Activated CD4-positive, alpha-beta memory T cell treated with anti-CD3 and anti-CD28 coated beads, Interleukin-2, amount 10 ng/mL, durations not matched to agents 7 days and 5 days (primary cell): ENCODE measurements at regions not wholly inside any gene's neighbourhood (a gene's known extent, or its start where the extent isn't known, plus 50 kb on each side); places are given as distances from the start of the nearest gene placed in this dataset.

Experiments used
- CTCF ChIA-PET: fragments of 350-600 bp; sonication (Branson Sonifier 250); formaldehyde crosslinking; loops from one replicate; lab custom pipeline; 2021; ENCODE audit warnings: antibody characterized with exemption, inconsistent platforms; lab: Charles Lee
- POLR2A ChIA-PET: fragments of 350-600 bp; sonication (Branson Sonifier 250); formaldehyde crosslinking; loops from one replicate; lab custom pipeline; 2021; ENCODE audit warnings: antibody characterized with exemption; lab: Charles Lee
- DNase-seq: peaks from one replicate; pipeline ENCODE4 v3.0.0-alpha.2; 2020
- H3K27ac Mint-ChIP-seq: one replicate; pipeline ENCODE4 v1.8.0; 2021; ENCODE audit warnings: mild to moderate bottlenecking, mixed read lengths
- H3K27me3 Mint-ChIP-seq: one replicate; pipeline ENCODE4 v1.8.0; 2021; ENCODE audit warnings: mixed read lengths
- H3K36me3 Mint-ChIP-seq: one replicate; pipeline ENCODE4 v1.8.0; 2021; ENCODE audit warnings: low read depth, mixed read lengths
- H3K4me1 Mint-ChIP-seq: one replicate; pipeline ENCODE4 v1.8.0; 2021; ENCODE audit warnings: mixed read lengths
- H3K4me3 Mint-ChIP-seq: one replicate; pipeline ENCODE4 v1.8.0; 2021; ENCODE audit warnings: mild to moderate bottlenecking, mixed read lengths
- H3K9me3 Mint-ChIP-seq: one replicate; pipeline ENCODE4 v1.8.0; 2021; ENCODE audit warnings: mixed read lengths

- no peak overlapping the region for H3K4me3 Mint-ChIP-seq
- no peak overlapping the region for H3K27ac Mint-ChIP-seq
- ChIA-PET CTCF (no interaction called here), POLR2A (no interaction called here)
- peaks cover 2% of the 10 kb centered on the region for H3K9me3 Mint-ChIP-seq
- H3K36me3 Mint-ChIP-seq: no peaks in the 10 kb centered on the region
- no peaks in the 10 kb centered on the region for H3K4me1 Mint-ChIP-seq
- no peaks in the 10 kb centered on the region for H3K27me3 Mint-ChIP-seq
- DNase-seq: no peak
Measured at GRCh38 chr7:69032848-69033247, 565.4 kb upstream of the AUTS2 start.

GRCh38 chr7:69035826-69036225 lies 562.4 kb upstream of the AUTS2 start:
- CTCF ChIA-PET: no interaction called here
- H3K27ac Mint-ChIP-seq: no peak overlapping the region

GRCh38 chr7:69036301-69036700 lies 562.0 kb upstream of the AUTS2 start:
- no peak for DNase-seq
- H3K4me1 Mint-ChIP-seq: no peaks in the 10 kb centered on the region
- no peak overlapping the region for H3K27ac Mint-ChIP-seq
- ChIA-PET CTCF (interaction anchor here (0.6 kb wide), 1 partner anchor 780 kb away, joined by 3 read pairs; no protein-coding TSS in a partner anchor), POLR2A (no interaction called here)
- no peaks in the 10 kb centered on the region for H3K27me3 Mint-ChIP-seq
- H3K9me3 Mint-ChIP-seq: peaks cover 2% of the 10 kb centered on the region
- H3K4me3 Mint-ChIP-seq: no peak overlapping the region
- no peaks in the 10 kb centered on the region for H3K36me3 Mint-ChIP-seq

More at GRCh38 chr7:69035826-69036225, 562.4 kb upstream of the AUTS2 start:
- no peaks in the 10 kb centered on the region for H3K36me3 Mint-ChIP-seq
- H3K9me3 Mint-ChIP-seq: peaks cover 2% of the 10 kb centered on the region
- no peaks in the 10 kb centered on the region for H3K4me1 Mint-ChIP-seq
- DNase-seq: no peak
- POLR2A ChIA-PET: no interaction called here
- H3K4me3 Mint-ChIP-seq: no peak overlapping the region
- no peaks in the 10 kb centered on the region for H3K27me3 Mint-ChIP-seq

- Mint-ChIP-seq H3K4me1 (no peaks in the 10 kb centered on the region), H3K4me3 (no peak overlapping the region), H3K36me3 (no peaks in the 10 kb centered on the region), H3K27me3 (no peaks in the 10 kb centered on the region), H3K9me3 (peaks cover 9% of the 10 kb centered on the region), H3K27ac (no peak overlapping the region)
- no peak for DNase-seq
- CTCF ChIA-PET: no interaction called here
- POLR2A ChIA-PET: no interaction called here
Measured at GRCh38 chr7:69038915-69039314, 559.4 kb upstream of the AUTS2 start.

- ChIA-PET CTCF (no interaction called here), POLR2A (no interaction called here)
- H3K27ac Mint-ChIP-seq: no peak overlapping the region
Measured at GRCh38 chr7:69042138-69042537, 556.1 kb upstream of the AUTS2 start.

GRCh38 chr7:69047151-69047754 lies 551.0 kb upstream of the AUTS2 start:
- POLR2A ChIA-PET: no interaction called here
- H3K36me3 Mint-ChIP-seq: no peaks in the 10 kb centered on the region
- no peak overlapping the region for H3K27ac Mint-ChIP-seq
- no peak for DNase-seq
- H3K27me3 Mint-ChIP-seq: no peaks in the 10 kb centered on the region
- peaks cover 20% of the 10 kb centered on the region for H3K9me3 Mint-ChIP-seq
- H3K4me3 Mint-ChIP-seq: no peak overlapping the region
- H3K4me1 Mint-ChIP-seq: no peaks in the 10 kb centered on the region
- CTCF ChIA-PET: no interaction called here

More at GRCh38 chr7:69042138-69042537, 556.1 kb upstream of the AUTS2 start:
- Mint-ChIP-seq H3K4me1 (no peaks in the 10 kb centered on the region), H3K4me3 (no peak overlapping the region), H3K36me3 (no peaks in the 10 kb centered on the region), H3K9me3 (peaks cover 7% of the 10 kb centered on the region), H3K27me3 (no peaks in the 10 kb centered on the region)
- no peak for DNase-seq

- no peak for DNase-seq
- no peak overlapping the region for H3K4me3 Mint-ChIP-seq
- no peaks in the 10 kb centered on the region for H3K4me1 Mint-ChIP-seq
- ChIA-PET POLR2A (no interaction called here), CTCF (no interaction called here)
- peaks cover 26% of the 10 kb centered on the region for H3K9me3 Mint-ChIP-seq
- no peak overlapping the region for H3K27ac Mint-ChIP-seq
- no peaks in the 10 kb centered on the region for H3K27me3 Mint-ChIP-seq
- no peaks in the 10 kb centered on the region for H3K36me3 Mint-ChIP-seq
Measured at GRCh38 chr7:69049326-69049725, 548.9 kb upstream of the AUTS2 start.

- no peak overlapping the region for H3K4me3 Mint-ChIP-seq
- no peaks in the 10 kb centered on the region for H3K4me1 Mint-ChIP-seq
- H3K36me3 Mint-ChIP-seq: no peaks in the 10 kb centered on the region
- H3K27me3 Mint-ChIP-seq: no peaks in the 10 kb centered on the region
- H3K9me3 Mint-ChIP-seq: peaks cover 26% of the 10 kb centered on the region
- ChIA-PET POLR2A (no interaction called here), CTCF (no interaction called here)
- H3K27ac Mint-ChIP-seq: no peak overlapping the region
- DNase-seq: no peak
Measured at GRCh38 chr7:69052447-69052846, 545.8 kb upstream of the AUTS2 start.

GRCh38 chr7:69060516-69060915 lies 537.8 kb upstream of the AUTS2 start:
- no peaks in the 10 kb centered on the region for H3K4me1 Mint-ChIP-seq
- ChIA-PET POLR2A (no interaction called here), CTCF (no interaction called here)
- H3K27ac Mint-ChIP-seq: no peak overlapping the region
- no peaks in the 10 kb centered on the region for H3K36me3 Mint-ChIP-seq
- no peaks in the 10 kb centered on the region for H3K27me3 Mint-ChIP-seq
- peaks cover 14% of the 10 kb centered on the region for H3K9me3 Mint-ChIP-seq
- no peak for DNase-seq
- no peak overlapping the region for H3K4me3 Mint-ChIP-seq

GRCh38 chr7:69062020-69062765 lies 536.1 kb upstream of the AUTS2 start:
- Mint-ChIP-seq H3K27ac (no peak overlapping the region), H3K4me3 (no peak overlapping the region), H3K27me3 (no peaks in the 10 kb centered on the region), H3K9me3 (peaks cover 16% of the 10 kb centered on the region), H3K36me3 (no peaks in the 10 kb centered on the region), H3K4me1 (no peaks in the 10 kb centered on the region)
- ChIA-PET POLR2A (no interaction called here), CTCF (no interaction called here)
- DNase-seq: no peak

GRCh38 chr7:69067397-69067796 lies 530.9 kb upstream of the AUTS2 start:
- ChIA-PET POLR2A (no interaction called here), CTCF (no interaction called here)
- Mint-ChIP-seq H3K36me3 (no peaks in the 10 kb centered on the region), H3K9me3 (peaks cover 14% of the 10 kb centered on the region), H3K4me1 (no peaks in the 10 kb centered on the region), H3K27ac (no peak overlapping the region), H3K4me3 (no peak overlapping the region), H3K27me3 (no peaks in the 10 kb centered on the region)
- DNase-seq: no peak

GRCh38 chr7:69070476-69070875 lies 527.8 kb upstream of the AUTS2 start:
- Mint-ChIP-seq H3K4me1 (no peaks in the 10 kb centered on the region), H3K9me3 (peaks cover 22% of the 10 kb centered on the region), H3K4me3 (no peak overlapping the region), H3K27me3 (no peaks in the 10 kb centered on the region), H3K27ac (no peak overlapping the region), H3K36me3 (no peaks in the 10 kb centered on the region)
- DNase-seq: no peak
- ChIA-PET CTCF (no interaction called here), POLR2A (no interaction called here)

GRCh38 chr7:69076566-69076965 lies 521.7 kb upstream of the AUTS2 start:
- no peaks in the 10 kb centered on the region for H3K36me3 Mint-ChIP-seq
- ChIA-PET CTCF (no interaction called here), POLR2A (no interaction called here)
- no peak overlapping the region for H3K27ac Mint-ChIP-seq
- no peaks in the 10 kb centered on the region for H3K4me1 Mint-ChIP-seq
- no peak overlapping the region for H3K4me3 Mint-ChIP-seq
- DNase-seq: no peak
- no peaks in the 10 kb centered on the region for H3K27me3 Mint-ChIP-seq
- peaks cover 30% of the 10 kb centered on the region for H3K9me3 Mint-ChIP-seq
